Stomach (tissue), 8 donors: ENCODE measurements at regions not wholly inside any gene's neighbourhood (a gene's known extent, or its start where the extent isn't known, plus 50 kb on each side); places are given as distances from the start of the nearest gene placed in this dataset.

Experiments used
- DNase-seq, 2 donors: peaks; one replicate each; pipeline versions ENCODE4 v3.0.0 to v3.0.0-alpha.2; 2013 to 2019
- H3K27ac ChIP-seq, 5 donors: fragments of 200-600 bp in 4 of 5; sonication (generic) in 4 of 5; one replicate each; pipeline ENCODE4 v1.5.1; 2013 to 2019; ENCODE audit warnings: mild to moderate bottlenecking in 1 of 5, moderate library complexity in 1 of 5
- H3K27me3 ChIP-seq, 3 donors: fragments of 200-600 bp; sonication (generic); one replicate each; pipeline ENCODE4 v1.5.1; 2017 to 2019; ENCODE audit warnings: mixed run types in 1 of 3
- H3K36me3 ChIP-seq, 4 donors: fragments of 200-600 bp; sonication (generic); 1 replicate in 3 of 4; 2 replicates in 1 of 4; pipeline ENCODE4 v1.5.1; 2016 to 2019
- H3K4me1 ChIP-seq, 4 donors: fragments of 200-600 bp; sonication (generic); one replicate each; pipeline ENCODE4 v1.5.1; 2016 to 2019
- H3K4me3 ChIP-seq, 4 donors: fragments of 200-600 bp; sonication (generic) in 3 of 4; one replicate each; pipeline ENCODE4 v1.5.1; 2016 to 2019; ENCODE audit warnings: mild to moderate bottlenecking in 1 of 4
- H3K9me3 ChIP-seq, 4 donors: fragments of 200-600 bp; sonication (generic); one replicate each; pipeline ENCODE4 v1.5.1; 2016 to 2019
- CTCF ChIP-seq, 7 experiments: fragments of 450-650 bp in 4 of 7; fragments of 200-600 bp in 3 of 7; sonication (generic) in 3 of 7; IDR thresholded peaks; one replicate each; pipeline ENCODE4 v1.5.1; 2016 to 2019; ENCODE audit warnings: antibody characterized with exemption in 7 of 7, control low read depth in 2 of 7, mild to moderate bottlenecking in 1 of 7
- EP300 ChIP-seq: sonication (generic); formaldehyde crosslinking; IDR thresholded peaks from one replicate; pipeline ENCODE4 v1.6.1; 2017; ENCODE audit warnings: antibody characterized with exemption
- POLR2A ChIP-seq, 4 donors: fragments of 450-650 bp; IDR thresholded peaks; one replicate each; pipeline ENCODE4 v1.6.1; 2016; ENCODE audit warnings: antibody characterized with exemption in 4 of 4, control low read depth in 2 of 4, mild to moderate bottlenecking in 1 of 4, moderate library complexity in 1 of 4
- POLR2AphosphoS5 ChIP-seq, 3 donors: sonication (generic); formaldehyde crosslinking; IDR thresholded peaks; one replicate each; pipeline ENCODE4 v1.6.1; 2016; ENCODE audit warnings: antibody characterized with exemption in 3 of 3
- WGBS, 5 donors: extraction: QIAGEN DNeasy Blood & Tissue Kit in 3 of 5; methylation state at CpG; one replicate each; pipeline versions ENCODE4 v1.1.5 to v1.1.7; 2013 to 2018; 5-methylcytosine and 5-hydroxymethylcytosine counted together
- intact Hi-C: fragments of 100-400 bp; cut with DNase I; formaldehyde crosslinking; loops from one replicate; pipeline ENCODE4 v1.15.1; 2023; ENCODE audit warnings: low total_unique reads
- donor health status: healthy with polysubstance abuse.
- donor health status: Bipolar disorder and iron deficiency.
- donor health status: healthy.

GRCh38 chr3:14254812-14255702 lies 76.4 kb downstream of the LSM3 start:
- H3K27me3 ChIP-seq, result no peaks in the 10 kb centered on the region
- WGBS, 5 donors, result 90 to 98% (median 96%) methylated on average over 9 of the region's 9 CpGs
- no peaks in the 10 kb centered on the region for H3K36me3 ChIP-seq
- intact Hi-C loops, result loop anchor here (10.0 kb wide), 1 partner anchor 50 kb away; no protein-coding TSS in a partner anchor
- H3K4me1 ChIP-seq, result peaks cover 0 to 7% (median 3%) of the 10 kb centered on the region in 4 donors
- H3K27ac ChIP-seq, result no peak overlapping the region
- no peak overlapping the region for H3K4me3 ChIP-seq
- no peaks in the 10 kb centered on the region for H3K9me3 ChIP-seq
- TF ChIP-seq CTCF (IDR thresholded peaks at IDR 0.05), result no peak
- TF ChIP-seq EP300, result no peak
- TF ChIP-seq POLR2AphosphoS5 (IDR thresholded peaks at IDR 0.05), result no peak
- TF ChIP-seq POLR2A (IDR thresholded peaks at IDR 0.05), result no peak
- DNase-seq, result no peak

- no peaks in the 10 kb centered on the region for H3K9me3 ChIP-seq
- DNase-seq, result no peak
- TF ChIP-seq POLR2AphosphoS5 (IDR thresholded peaks at IDR 0.05), result no peak
- TF ChIP-seq EP300, result no peak
- TF ChIP-seq CTCF (IDR thresholded peaks at IDR 0.05), result no peak
- TF ChIP-seq POLR2A (IDR thresholded peaks at IDR 0.05), result no peak
- no peaks in the 10 kb centered on the region for H3K36me3 ChIP-seq
- H3K27ac ChIP-seq, result no peak overlapping the region
- 68 to 72% (median 70%) methylated on average over 2 of the region's 2 CpGs for WGBS, 5 donors
- intact Hi-C loops, result loop anchor here (10.0 kb wide), 1 partner anchor 51 kb away; no protein-coding TSS in a partner anchor
- peaks cover 0 to 7% (median 3%) of the 10 kb centered on the region in 4 donors for H3K4me1 ChIP-seq
- H3K27me3 ChIP-seq, result peaks cover 0 to 3% (median 0%) of the 10 kb centered on the region in 3 donors
- no peak overlapping the region for H3K4me3 ChIP-seq
These were observed 77.4 kb downstream of the LSM3 start for GRCh38 chr3:14256046-14256445.

GRCh38 chr3:14256561-14257342 lies 78.1 kb downstream of the LSM3 start:
- peak overlapping the region in 1 of 5 donors; percentile 13 for H3K27ac ChIP-seq
- no peaks in the 10 kb centered on the region for H3K9me3 ChIP-seq
- H3K4me1 ChIP-seq, result peaks cover 0 to 11% (median 7%) of the 10 kb centered on the region in 4 donors
- peak in 1 of 2 donors; percentile 56 for DNase-seq
- no peak overlapping the region for H3K4me3 ChIP-seq
- no peak for TF ChIP-seq EP300
- no peak for TF ChIP-seq POLR2AphosphoS5 (IDR thresholded peaks at IDR 0.05)
- no peak for TF ChIP-seq POLR2A (IDR thresholded peaks at IDR 0.05)
- TF ChIP-seq CTCF (IDR thresholded peaks at IDR 0.05), result no peak
- WGBS, 5 donors, result 41 to 61% (median 49%) methylated on average over 7 to 9 of the region's 9 CpGs
- H3K36me3 ChIP-seq, result no peaks in the 10 kb centered on the region
- intact Hi-C loops, result loop anchor here (10.0 kb wide), 1 partner anchor 52 kb away; no protein-coding TSS in a partner anchor
- H3K27me3 ChIP-seq, result peaks cover 0 to 3% (median 0%) of the 10 kb centered on the region in 3 donors
